ENCODE measurements at regions not wholly inside any gene's neighbourhood (a gene's known extent, or its start where the extent isn't known, plus 50 kb on each side); places are given as distances from the start of the nearest gene placed in this dataset.

DNA sequence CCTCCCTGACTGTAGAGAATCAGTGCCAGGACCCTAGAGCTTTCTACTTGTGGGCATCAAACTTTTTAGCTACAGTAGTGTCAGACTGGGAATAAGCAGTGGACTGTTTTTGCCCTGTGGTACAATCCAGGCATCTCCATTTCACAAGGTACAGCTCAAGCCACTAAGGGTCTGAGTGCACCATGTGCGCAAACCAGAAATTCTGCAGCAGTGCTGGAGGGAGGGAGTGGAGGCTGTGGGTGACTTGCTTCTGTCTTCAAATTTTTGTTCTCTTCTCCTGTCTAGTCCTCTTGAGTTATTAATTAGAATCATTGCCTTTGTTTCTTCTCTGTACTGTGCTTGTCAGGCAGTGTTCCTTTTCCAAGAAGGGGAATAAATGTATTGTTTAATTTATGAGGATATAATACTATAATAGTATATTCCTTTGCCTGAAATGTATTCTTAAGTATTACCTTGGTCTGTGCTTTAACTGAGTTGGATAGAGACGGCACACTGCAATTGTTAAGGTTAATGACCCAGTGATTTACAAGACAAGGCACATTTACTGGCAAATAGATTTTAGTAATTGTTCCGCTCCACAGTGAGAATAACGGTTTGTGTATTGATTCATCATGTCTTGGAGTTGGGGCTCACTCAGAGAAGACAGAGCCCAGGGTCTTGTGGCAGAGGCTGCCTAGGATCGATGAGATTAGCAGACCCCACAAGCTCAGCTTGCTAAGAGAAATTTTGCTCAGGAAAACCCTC, 390.6 kb upstream of the CFAP20DC start:
- no peak for DNase-seq
- in situ Hi-C loops (cut with MboI; ENCODE audit: low pct_unique_long_range_greater_than_20kb, low sequenced_read_pairs) = no loop called here

DNA sequence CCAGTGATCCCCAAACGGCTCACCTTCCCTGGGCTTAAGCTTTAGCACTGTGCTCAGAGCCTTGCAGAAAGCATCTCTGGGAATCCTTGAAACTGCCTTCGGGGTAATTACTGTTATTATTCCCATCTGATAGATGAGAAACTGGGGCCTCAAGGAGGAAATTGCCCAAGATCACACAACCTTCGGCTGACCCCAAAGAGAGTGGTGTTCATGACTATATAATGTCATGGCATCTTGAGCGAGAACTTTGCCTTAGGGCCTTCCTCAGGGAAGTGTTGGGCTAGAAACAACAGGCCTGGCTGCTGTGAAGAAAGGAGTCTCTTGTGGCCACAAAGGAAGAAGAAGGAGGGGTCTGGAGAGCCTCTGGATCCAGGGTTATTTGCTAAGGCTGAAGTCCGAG, 388.7 kb upstream of the CFAP20DC start:
- DNase-seq = no peak
- in situ Hi-C loops (cut with MboI; ENCODE audit: low pct_unique_long_range_greater_than_20kb, low sequenced_read_pairs) = no loop called here

- in situ Hi-C loops (cut with MboI; ENCODE audit: low pct_unique_long_range_greater_than_20kb, low sequenced_read_pairs) = no loop called here
- no peak for DNase-seq
These were observed 386.5 kb upstream of the CFAP20DC start for GRCh38 chr3:59436164-59436958.

GRCh38 chr3:59433546-59433945, 383.7 kb upstream of the CFAP20DC start:
- in situ Hi-C loops (cut with MboI; ENCODE audit: low pct_unique_long_range_greater_than_20kb, low sequenced_read_pairs) = no loop called here
- DNase-seq = no peak

GRCh38 chr3:59432665-59433064, 382.8 kb upstream of the CFAP20DC start:
- in situ Hi-C loops (cut with MboI; ENCODE audit: low pct_unique_long_range_greater_than_20kb, low sequenced_read_pairs) = no loop called here
- DNase-seq = no peak

DNA sequence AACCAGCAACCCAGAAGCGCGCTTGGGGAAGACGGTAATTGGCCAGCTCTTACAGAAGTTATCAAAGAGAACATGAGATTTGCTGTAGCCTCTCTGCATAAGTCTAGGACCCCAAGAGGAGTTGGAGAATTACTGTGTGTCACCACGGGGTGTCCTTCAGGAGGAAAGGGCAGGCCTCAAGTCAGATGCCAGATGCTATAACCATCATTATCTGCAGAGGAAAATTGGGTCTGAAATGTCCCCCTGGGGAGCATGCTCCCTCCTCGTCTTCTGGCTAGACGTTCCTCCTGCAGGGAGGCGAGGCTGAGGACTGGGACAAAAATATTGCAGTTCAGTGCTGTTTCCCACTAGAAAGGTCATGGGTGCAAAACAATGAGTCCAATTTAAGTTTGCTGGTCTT, 380.5 kb upstream of the CFAP20DC start:
- no peak for DNase-seq
- in situ Hi-C loops (cut with MboI; ENCODE audit: low pct_unique_long_range_greater_than_20kb, low sequenced_read_pairs) = no loop called here

- no peak for DNase-seq
- in situ Hi-C loops (cut with MboI; ENCODE audit: low pct_unique_long_range_greater_than_20kb, low sequenced_read_pairs) = no loop called here
These were observed 379.4 kb upstream of the CFAP20DC start for GRCh38 chr3:59429198-59429597.

DNA sequence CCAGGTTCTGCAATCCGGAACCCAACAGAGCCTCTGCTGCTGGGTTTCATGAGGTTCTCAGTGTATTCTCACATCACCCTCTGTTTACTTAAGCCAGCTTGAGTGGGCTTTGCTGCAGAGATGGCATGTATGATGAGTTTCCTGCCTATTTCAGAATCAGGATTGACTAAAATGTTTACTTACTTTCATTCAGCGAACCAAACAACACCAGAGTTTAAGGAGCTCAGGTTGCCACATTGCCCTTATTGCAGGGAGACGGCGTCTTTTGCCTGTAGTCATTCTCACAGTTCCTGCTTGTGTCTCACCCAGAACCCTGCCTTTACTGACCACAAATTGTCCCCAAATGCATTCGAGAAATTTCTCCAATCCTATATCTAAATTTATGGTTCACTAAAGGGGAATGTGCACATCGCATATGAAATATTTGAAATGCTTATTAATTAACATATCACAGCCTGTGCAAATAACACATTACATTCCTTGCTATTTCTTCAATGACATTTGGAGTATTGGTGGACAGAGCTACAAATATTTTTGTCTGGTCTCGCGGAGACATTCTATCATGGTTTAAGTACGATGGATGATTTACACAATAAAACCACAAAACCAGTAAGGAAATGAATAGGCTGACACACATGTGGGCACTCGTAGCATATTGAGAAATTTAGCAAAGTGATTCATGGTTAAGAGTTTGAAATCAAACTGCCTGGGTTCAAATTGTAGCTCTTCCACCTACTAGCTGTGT, 377.2 kb upstream of the CFAP20DC start:
- no peak for DNase-seq
- in situ Hi-C loops (cut with MboI; ENCODE audit: low pct_unique_long_range_greater_than_20kb, low sequenced_read_pairs) = no loop called here

DNA sequence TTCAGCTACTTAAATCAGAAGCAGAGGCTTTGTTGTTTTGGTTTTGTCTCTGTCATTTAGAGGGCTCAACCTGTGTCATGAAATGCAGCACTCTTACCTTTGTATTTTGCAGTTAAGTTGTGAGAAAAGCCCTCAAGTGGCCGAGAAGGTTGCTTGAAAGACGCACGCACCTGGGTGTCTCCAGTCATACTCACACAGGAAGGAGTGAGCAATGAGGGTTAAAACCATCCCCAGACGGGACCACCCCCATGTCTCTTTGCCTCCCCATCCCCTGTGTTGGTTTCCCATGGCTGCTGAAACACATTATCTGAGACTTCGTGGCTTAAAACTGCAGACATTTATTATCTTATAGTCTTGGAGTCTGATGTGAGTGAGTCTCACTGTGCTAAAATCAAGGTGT, 376.1 kb upstream of the CFAP20DC start:
- DNase-seq = no peak
- in situ Hi-C loops (cut with MboI; ENCODE audit: low pct_unique_long_range_greater_than_20kb, low sequenced_read_pairs) = no loop called here

DNA sequence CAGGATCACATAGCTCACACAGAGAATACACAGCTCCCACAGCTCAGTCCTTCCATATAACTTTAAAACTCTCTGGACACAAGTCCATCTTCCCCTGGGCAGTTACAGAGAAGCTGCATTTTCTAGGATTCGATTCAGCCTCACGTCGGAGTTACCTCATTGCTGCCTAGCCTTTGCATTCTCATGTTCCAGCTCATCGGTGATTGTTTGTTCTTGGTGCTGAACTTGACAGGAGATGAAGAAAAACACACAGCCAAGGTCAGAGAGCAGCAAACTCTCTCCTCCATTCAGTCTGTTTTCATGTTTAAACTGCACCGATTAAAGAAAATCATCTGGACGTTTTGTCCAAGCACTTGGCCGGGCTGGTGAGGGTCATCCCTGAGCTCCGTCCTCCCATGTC, 375.5 kb upstream of the CFAP20DC start:
- DNase-seq = no peak
- in situ Hi-C loops (cut with MboI; ENCODE audit: low pct_unique_long_range_greater_than_20kb, low sequenced_read_pairs) = no loop called here

DNA sequence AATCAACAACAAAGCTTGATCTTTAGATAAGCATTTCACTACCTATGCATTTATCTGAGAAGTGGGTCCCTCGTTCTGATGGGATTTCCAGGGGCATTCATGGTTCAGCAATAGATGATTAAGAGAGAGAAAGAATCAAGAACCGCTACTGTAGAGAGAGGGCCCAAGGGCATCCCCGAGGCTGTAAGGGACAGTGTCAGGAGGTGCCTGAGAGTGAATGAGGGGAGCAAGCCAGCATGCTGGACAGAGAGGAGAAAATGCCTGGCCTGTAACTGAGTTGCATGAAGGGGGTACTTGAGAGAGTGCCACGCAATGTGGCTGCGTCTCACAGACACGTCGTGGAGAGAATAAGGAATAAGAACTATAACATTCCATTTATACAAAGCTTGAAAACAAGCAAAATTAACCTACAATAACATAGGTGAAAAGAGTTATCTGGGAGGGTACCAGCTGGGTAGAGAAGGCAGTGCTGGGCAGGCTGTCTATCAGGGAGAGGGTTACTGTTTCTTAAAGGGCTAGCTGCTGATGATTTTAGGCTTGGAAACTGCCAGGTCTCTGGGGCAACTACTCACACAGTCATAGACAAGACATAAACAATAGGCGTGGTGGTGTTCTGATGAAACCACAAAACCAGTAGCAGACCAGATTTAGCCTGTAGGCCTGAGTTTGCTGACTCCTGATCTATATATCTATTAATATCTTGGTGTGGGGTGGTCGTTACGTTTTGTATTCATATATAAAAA, 374.6 kb upstream of the CFAP20DC start:
- in situ Hi-C loops (cut with MboI; ENCODE audit: low pct_unique_long_range_greater_than_20kb, low sequenced_read_pairs) = no loop called here
- no peak for DNase-seq

DNA sequence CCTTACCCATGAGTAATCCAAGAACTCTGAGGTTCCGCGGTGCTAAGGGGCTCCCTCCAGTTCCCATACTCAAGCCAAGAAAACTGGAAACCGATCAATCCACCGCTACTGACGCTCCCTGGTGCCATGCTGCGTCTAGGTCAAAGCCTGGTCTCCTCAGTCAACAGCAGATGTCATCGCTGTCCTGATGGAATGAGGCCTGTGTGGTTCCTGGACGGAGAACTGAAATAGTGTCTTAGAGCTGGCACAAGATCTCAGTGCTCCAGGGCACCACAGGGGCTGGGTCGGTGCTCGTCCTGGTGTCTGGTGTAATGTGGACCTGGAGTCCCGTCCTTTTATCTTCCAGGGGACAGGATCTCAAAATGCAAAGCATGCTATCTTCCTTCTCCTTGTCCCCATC, 373.9 kb upstream of the CFAP20DC start:
- no peak for DNase-seq
- in situ Hi-C loops (cut with MboI; ENCODE audit: low pct_unique_long_range_greater_than_20kb, low sequenced_read_pairs) = no loop called here

- no peak for DNase-seq
- in situ Hi-C loops (cut with MboI; ENCODE audit: low pct_unique_long_range_greater_than_20kb, low sequenced_read_pairs) = no loop called here
These were observed 372.5 kb upstream of the CFAP20DC start for GRCh38 chr3:59422312-59422711.

- in situ Hi-C loops (cut with MboI; ENCODE audit: low pct_unique_long_range_greater_than_20kb, low sequenced_read_pairs) = no loop called here
- DNase-seq = no peak
These were observed 369.0 kb upstream of the CFAP20DC start for GRCh38 chr3:59418836-59419235.

DNA sequence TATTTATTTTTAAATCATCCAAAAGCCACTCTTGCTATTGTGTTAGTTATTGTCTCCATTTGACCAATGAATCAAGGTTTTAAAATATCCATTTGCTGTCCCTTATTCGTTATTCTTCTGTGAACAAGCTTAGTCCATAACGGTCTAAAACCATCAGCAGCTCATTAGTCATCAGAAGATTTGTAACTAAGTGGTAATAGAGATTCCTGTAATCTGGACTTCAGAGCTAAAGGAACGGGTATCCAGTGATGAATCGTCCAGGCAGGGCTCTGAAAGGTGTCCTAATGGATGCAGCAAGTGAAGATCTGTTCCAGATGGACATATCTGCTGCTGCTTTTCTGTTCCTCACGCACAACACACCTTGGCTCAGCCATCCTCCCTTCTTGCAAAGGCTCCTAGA, 362.7 kb upstream of the CFAP20DC start:
- in situ Hi-C loops (cut with MboI; ENCODE audit: low pct_unique_long_range_greater_than_20kb, low sequenced_read_pairs) = no loop called here
- no peak for DNase-seq

DNA sequence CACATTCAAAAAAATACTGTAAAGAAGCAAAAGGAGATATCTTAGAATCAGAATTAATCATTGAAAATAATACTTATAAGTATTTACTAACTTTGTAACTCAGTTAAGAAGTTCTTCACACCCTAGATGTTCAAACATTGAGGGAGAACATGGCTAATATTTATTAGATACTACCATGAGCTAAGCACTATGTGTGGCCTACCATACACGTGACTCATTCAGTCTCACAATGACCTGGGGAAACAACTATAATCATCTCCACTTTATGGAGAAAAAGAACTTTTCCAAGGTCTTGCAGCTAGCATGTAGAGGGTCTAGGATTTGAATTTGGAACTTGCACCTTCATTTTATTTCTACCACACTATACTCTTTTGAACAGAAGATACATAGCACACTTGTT, 361.9 kb upstream of the CFAP20DC start:
- in situ Hi-C loops (cut with MboI; ENCODE audit: low pct_unique_long_range_greater_than_20kb, low sequenced_read_pairs) = no loop called here
- no peak for DNase-seq

- DNase-seq = no peak
- in situ Hi-C loops (cut with MboI; ENCODE audit: low pct_unique_long_range_greater_than_20kb, low sequenced_read_pairs) = no loop called here
These were observed 361.4 kb upstream of the CFAP20DC start for GRCh38 chr3:59411186-59411585.

DNA sequence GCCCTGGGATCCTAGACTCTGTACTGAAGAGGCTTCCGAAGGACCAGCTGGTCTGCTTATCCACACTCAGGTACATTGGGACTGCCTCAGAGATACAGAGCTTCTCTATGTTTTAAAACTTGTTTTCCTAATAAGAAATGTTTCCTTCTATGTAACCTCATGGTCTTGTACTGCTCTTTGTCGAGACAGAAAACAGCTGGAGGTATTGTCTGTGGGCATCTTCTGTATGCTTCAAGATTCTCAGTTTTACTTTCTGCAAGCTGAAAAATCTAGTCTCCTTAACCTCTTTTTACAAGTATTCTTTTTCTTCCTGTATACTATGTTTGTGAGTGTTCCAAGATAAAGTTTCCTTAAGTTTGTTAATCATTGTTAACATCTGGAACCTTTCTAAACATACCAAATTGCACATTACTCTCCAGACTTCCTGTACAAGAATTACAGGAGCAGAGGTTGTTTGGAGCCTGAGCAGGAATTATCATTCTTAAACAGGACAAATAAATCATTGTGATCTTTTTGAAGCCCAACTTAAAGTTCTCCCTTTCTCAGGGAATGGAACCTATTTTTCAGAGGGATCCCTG, 358.3 kb upstream of the CFAP20DC start:
- in situ Hi-C loops (cut with MboI; ENCODE audit: low pct_unique_long_range_greater_than_20kb, low sequenced_read_pairs) = no loop called here
- no peak for DNase-seq

- in situ Hi-C loops (cut with MboI; ENCODE audit: low pct_unique_long_range_greater_than_20kb, low sequenced_read_pairs) = no loop called here
- no peak for DNase-seq
These were observed 357.6 kb upstream of the CFAP20DC start for GRCh38 chr3:59407425-59407824.

Measured in KBM-7 (cell line).